ENCODE measurements at regions not wholly inside any gene's neighbourhood (a gene's known extent, or its start where the extent isn't known, plus 50 kb on each side); places are given as distances from the start of the nearest gene placed in this dataset.

DNA sequence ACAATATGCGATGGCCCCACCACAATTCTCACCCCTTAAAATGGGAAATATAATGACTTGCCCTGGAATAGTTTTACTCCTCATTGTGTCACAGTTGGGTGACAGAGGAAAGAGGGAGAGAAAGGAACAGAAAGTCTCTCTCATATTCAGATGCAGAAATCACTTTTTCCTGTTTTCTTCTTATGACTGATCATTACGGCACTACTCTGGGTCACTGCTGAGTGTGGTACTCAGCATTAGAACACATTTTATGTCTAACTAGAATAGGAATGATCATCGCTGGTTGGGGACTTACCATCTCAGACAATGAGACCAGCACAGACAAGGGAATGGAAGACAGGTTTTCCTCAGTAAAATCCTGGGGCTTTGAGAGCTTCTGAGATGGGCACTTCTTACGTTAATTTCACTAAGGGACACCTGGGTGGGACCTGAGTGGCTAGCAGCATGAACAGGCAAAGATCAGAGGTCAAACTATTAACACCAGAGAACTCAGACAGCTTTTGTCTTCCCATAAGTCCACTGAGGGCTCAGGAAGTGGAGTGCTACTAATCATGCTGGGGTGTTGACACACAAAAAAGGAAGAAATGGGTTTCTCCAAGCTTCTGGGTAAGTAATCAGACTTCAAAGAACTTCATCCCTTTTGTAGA is 54.9 kb upstream of the ARHGAP18 start:
- H3K9me3 ChIP-seq (ENCODE audit: low read length), result no peaks in the 10 kb centered on the region
- H3K79me2 ChIP-seq (ENCODE audit: insufficient read depth, low read length), result no peaks in the 10 kb centered on the region
- ATAC-seq (no peak), DNase-seq (ENCODE audit: low spot score) (no peak), FAIRE-seq (no peak)
- POLR2A ChIA-PET, result no interaction called here
- intact Hi-C loops (cut with micrococcal nuclease; ENCODE audit: unreplicated experiment) (no loop called here), in situ Hi-C loops (cut with HindIII; ENCODE audit: extremely low pct_ligation_motif_present, low pct_unique_long_range_greater_than_20kb) (no loop called here)
- no peak overlapping the region for H3K4me3 ChIP-seq (replicated peaks in 1 of 3; ENCODE audit: insufficient read depth in 1 of 3, low read depth in 2 of 3, low read length in 3 of 3)
- no peak overlapping the region for H2AFZ ChIP-seq (ENCODE audit: low read length)
- BruUV-seq (replicated peaks), result no TSS peak
- no peak overlapping the region for H3K27ac ChIP-seq (ENCODE audit: extremely low read length, insufficient read depth, low read length)
- peaks cover 9% of the 10 kb centered on the region for H3K4me1 ChIP-seq (ENCODE audit: insufficient read depth, low read length)
- WGBS (ENCODE audit: low lambda C conversion rate), result 13% methylated on average over 4 of the region's 4 CpGs
- H3K4me2 ChIP-seq (ENCODE audit: low read depth, low read length), result no peak overlapping the region
- H4K20me1 ChIP-seq (ENCODE audit: insufficient read depth, low read length), result no peaks in the 10 kb centered on the region
- H3K9ac ChIP-seq (ENCODE audit: insufficient read depth, low read depth, low read length), result no peak overlapping the region
- H3K36me3 ChIP-seq (replicated peaks in 1 of 2; ENCODE audit: control insufficient read depth in 1 of 2, insufficient read depth in 2 of 2, low read length in 2 of 2), result no peaks in the 10 kb centered on the region
- CTCF ChIA-PET (ENCODE audit: low intra/inter-chr PET ratio, low total read pairs), result interaction anchor here (0.6 kb wide), 1 partner anchor 25 kb away, joined by 3 read pairs; no protein-coding TSS in a partner anchor
- peaks cover 8 to 46% of the 10 kb centered on the region in 2 experiments; a peak in 4 of 5 replicates for H3K27me3 ChIP-seq (ENCODE audit: control insufficient read depth in 1 of 2, insufficient read depth in 2 of 2, low read length in 2 of 2)
- TF ChIP-seq HNF4A (CRISPR knock-in tag; IDR thresholded peaks at IDR 0.05), result no peak
- no peak for TF ChIP-seq ZNF513 (CRISPR knock-in tag; conservative IDR thresholded peaks at IDR 0.05)
- TF ChIP-seq, protein P1, sequence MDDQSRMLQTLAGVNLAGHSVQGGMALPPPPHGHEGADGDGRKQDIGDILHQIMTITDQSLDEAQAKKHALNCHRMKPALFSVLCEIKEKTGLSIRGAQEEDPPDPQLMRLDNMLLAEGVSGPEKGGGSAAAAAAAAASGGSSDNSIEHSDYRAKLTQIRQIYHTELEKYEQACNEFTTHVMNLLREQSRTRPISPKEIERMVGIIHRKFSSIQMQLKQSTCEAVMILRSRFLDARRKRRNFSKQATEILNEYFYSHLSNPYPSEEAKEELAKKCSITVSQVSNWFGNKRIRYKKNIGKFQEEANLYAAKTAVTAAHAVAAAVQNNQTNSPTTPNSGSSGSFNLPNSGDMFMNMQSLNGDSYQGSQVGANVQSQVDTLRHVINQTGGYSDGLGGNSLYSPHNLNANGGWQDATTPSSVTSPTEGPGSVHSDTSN (CRISPR knock-in tag; IDR thresholded peaks at IDR 0.05; ENCODE audit: borderline replicate concordance), result no peak
- no peak for TF ChIP-seq MXD4 (CRISPR knock-in tag; IDR thresholded peaks at IDR 0.05)
- TF ChIP-seq ZNF263 (CRISPR knock-in tag; IDR thresholded peaks at IDR 0.05), result no peak
- TF ChIP-seq HOXA7 (CRISPR knock-in tag; IDR thresholded peaks at IDR 0.05), result no peak
- no peak for TF ChIP-seq NR2F2 (IDR thresholded peaks at IDR 0.05; ENCODE audit: borderline replicate concordance, low read depth)
- no peak for TF ChIP-seq ZNF546 (CRISPR knock-in tag; conservative IDR thresholded peaks at IDR 0.05)
- no peak for TF ChIP-seq PRDM10 (CRISPR knock-in tag; IDR thresholded peaks at IDR 0.05; ENCODE audit: low read depth)
- TF ChIP-seq MED1 (CRISPR knock-in tag; IDR thresholded peaks at IDR 0.05), result no peak
- TF ChIP-seq ZNF709 (CRISPR knock-in tag; IDR thresholded peaks at IDR 0.05), result no peak
- TF ChIP-seq ZFP37 (CRISPR knock-in tag; IDR thresholded peaks at IDR 0.05; ENCODE audit: borderline replicate concordance), result no peak
- TF ChIP-seq ZNF704 (CRISPR knock-in tag; IDR thresholded peaks at IDR 0.05; ENCODE audit: borderline replicate concordance), result no peak
- no peak for TF ChIP-seq ZNF317 (CRISPR knock-in tag; IDR thresholded peaks at IDR 0.05)
- TF ChIP-seq NR1H2 (CRISPR knock-in tag; IDR thresholded peaks at IDR 0.05; ENCODE audit: borderline replicate concordance, low read depth), result no peak

Data from HepG2 (cell line).